Nephron (organoid): ENCODE measurements at regions not wholly inside any gene's neighbourhood (a gene's known extent, or its start where the extent isn't known, plus 50 kb on each side); places are given as distances from the start of the nearest gene placed in this dataset.

Source experiments
- H3K27ac Mint-ChIP-seq, 3 experiments: 2 replicates each; pipeline ENCODE4 v1.8.0; 2020; ENCODE audit warnings: mixed read lengths in 3 of 3, mild to moderate bottlenecking in 2 of 3, moderate library complexity in 1 of 3
- H3K27me3 Mint-ChIP-seq: 2 replicates; pipeline ENCODE4 v1.8.0; 2021; ENCODE audit warnings: low read depth, mild to moderate bottlenecking, moderate library complexity, mixed read lengths
- H3K36me3 Mint-ChIP-seq: 2 replicates; pipeline ENCODE4 v1.8.0; 2020; ENCODE audit warnings: low read depth, mixed read lengths
- H3K4me1 Mint-ChIP-seq: 2 replicates; pipeline ENCODE4 v1.8.0; 2020; ENCODE audit warnings: mixed read lengths
- H3K4me3 Mint-ChIP-seq, 3 experiments: 2 replicates each; pipeline ENCODE4 v1.8.0; 2020; ENCODE audit warnings: mild to moderate bottlenecking in 3 of 3, mixed read lengths in 3 of 3, moderate library complexity in 2 of 3
- H3K9me3 Mint-ChIP-seq: 2 replicates; pipeline ENCODE4 v1.8.0; 2020; ENCODE audit warnings: mixed read lengths
- CTCF ChIP-seq, 3 experiments: fragments of 200-600 bp; sonication (generic); IDR thresholded peaks; one replicate each; pipeline ENCODE4 v1.5.0; 2021; ENCODE audit warnings: antibody characterized with exemption in 3 of 3; ENCODE audit not compliant: unreplicated experiment in 3 of 3

GRCh38 chr2:4122726-4123125 lies 419.4 kb downstream of the DCDC2C start:
- TF ChIP-seq CTCF (IDR thresholded peaks at IDR 0.05; ENCODE audit: unreplicated experiment in 3 of 3) = no peak
- Mint-ChIP-seq H3K4me3 (no peak overlapping the region), H3K36me3 (no peaks in the 10 kb centered on the region), H3K27ac (no peak overlapping the region), H3K9me3 (peaks cover 30% of the 10 kb centered on the region), H3K4me1 (peaks cover 3% of the 10 kb centered on the region), H3K27me3 (no peaks in the 10 kb centered on the region)

GRCh38 chr2:4130651-4131050 lies 427.3 kb downstream of the DCDC2C start:
- Mint-ChIP-seq H3K36me3 (peaks cover 12% of the 10 kb centered on the region), H3K4me1 (peaks cover 16% of the 10 kb centered on the region)
- no peak for TF ChIP-seq CTCF (IDR thresholded peaks at IDR 0.05; ENCODE audit: unreplicated experiment in 3 of 3)

GRCh38 chr2:4134551-4135550 lies 431.5 kb downstream of the DCDC2C start:
- Mint-ChIP-seq H3K36me3 (peaks cover 12% of the 10 kb centered on the region), H3K4me3 (peak overlapping the region in 1 of 3 experiments; percentile 16), H3K27me3 (peaks cover 7% of the 10 kb centered on the region), H3K4me1 (peaks cover 30% of the 10 kb centered on the region), H3K27ac (peak overlapping the region; percentile 51 to 90 (median 71)), H3K9me3 (peaks cover 21% of the 10 kb centered on the region)
- no peak for TF ChIP-seq CTCF (IDR thresholded peaks at IDR 0.05; ENCODE audit: unreplicated experiment in 3 of 3)

More at GRCh38 chr2:4130651-4131050, 427.3 kb downstream of the DCDC2C start:
- H3K9me3 Mint-ChIP-seq = peaks cover 30% of the 10 kb centered on the region
- H3K4me3 Mint-ChIP-seq = no peak overlapping the region
- no peaks in the 10 kb centered on the region for H3K27me3 Mint-ChIP-seq
- H3K27ac Mint-ChIP-seq = no peak overlapping the region

GRCh38 chr2:4135765-4136164 lies 432.4 kb downstream of the DCDC2C start:
- H3K9me3 Mint-ChIP-seq = peaks cover 18% of the 10 kb centered on the region
- no peak for TF ChIP-seq CTCF (IDR thresholded peaks at IDR 0.05; ENCODE audit: unreplicated experiment in 3 of 3)
- peak overlapping the region; percentile 52 to 90 (median 64) for H3K27ac Mint-ChIP-seq
- H3K36me3 Mint-ChIP-seq = peaks cover 8% of the 10 kb centered on the region
- peak overlapping the region; percentile 69 to 75 (median 75) for H3K4me3 Mint-ChIP-seq
- H3K4me1 Mint-ChIP-seq = peaks cover 40% of the 10 kb centered on the region
- H3K27me3 Mint-ChIP-seq = peaks cover 7% of the 10 kb centered on the region

GRCh38 chr2:4139316-4139715 lies 435.9 kb downstream of the DCDC2C start:
- H3K27me3 Mint-ChIP-seq = peaks cover 7% of the 10 kb centered on the region
- TF ChIP-seq CTCF (IDR thresholded peaks at IDR 0.05; ENCODE audit: unreplicated experiment in 3 of 3) = no peak
- H3K4me1 Mint-ChIP-seq = peaks cover 36% of the 10 kb centered on the region
- peak overlapping the region in 1 of 3 experiments; percentile 51 for H3K27ac Mint-ChIP-seq
- no peak overlapping the region for H3K4me3 Mint-ChIP-seq
- no peaks in the 10 kb centered on the region for H3K36me3 Mint-ChIP-seq
- H3K9me3 Mint-ChIP-seq = peaks cover 2% of the 10 kb centered on the region
